ENCODE measurements at regions not wholly inside any gene's neighbourhood (a gene's known extent, or its start where the extent isn't known, plus 50 kb on each side); places are given as distances from the start of the nearest gene placed in this dataset.

GRCh38 chr9:75699017-75699416 lies 191.5 kb upstream of the PCSK5 start:
- Histone ChIP-seq H3K79me2 (replicated peaks; ENCODE audit: insufficient read depth, low read length) (no peaks in the 10 kb centered on the region), H3K4me2 (ENCODE audit: low read length) (no peak overlapping the region), H3K9me3 (ENCODE audit: low read length) (no peaks in the 10 kb centered on the region), H3F3A (ENCODE audit: insufficient read depth, low read length, poor library complexity, severe bottlenecking) (no peaks in the 10 kb centered on the region), H3K4me3 (ENCODE audit: low read length) (no peak overlapping the region), H3K36me3 (ENCODE audit: insufficient read depth, low read length) (no peaks in the 10 kb centered on the region), H2AFZ (ENCODE audit: low read depth, low read length) (no peak overlapping the region), H3K9ac (ENCODE audit: low read length) (no peak overlapping the region), H4K20me1 (ENCODE audit: insufficient read depth) (no peaks in the 10 kb centered on the region), H3K9me2 (ENCODE audit: insufficient read depth, low read length) (no peaks in the 10 kb centered on the region), H3K27ac (ENCODE audit: low read length) (no peak overlapping the region), H3K27me3 (ENCODE audit: insufficient read depth, low read depth, low read length) (no peaks in the 10 kb centered on the region)
- no peak for TF ChIP-seq MXI1 (conservative IDR thresholded peaks at IDR 0.05; ENCODE audit: poor library complexity, severe bottlenecking)
- TF ChIP-seq RAD21 (conservative IDR thresholded peaks at IDR 0.05), result no peak
- TF ChIP-seq, protein P1, sequence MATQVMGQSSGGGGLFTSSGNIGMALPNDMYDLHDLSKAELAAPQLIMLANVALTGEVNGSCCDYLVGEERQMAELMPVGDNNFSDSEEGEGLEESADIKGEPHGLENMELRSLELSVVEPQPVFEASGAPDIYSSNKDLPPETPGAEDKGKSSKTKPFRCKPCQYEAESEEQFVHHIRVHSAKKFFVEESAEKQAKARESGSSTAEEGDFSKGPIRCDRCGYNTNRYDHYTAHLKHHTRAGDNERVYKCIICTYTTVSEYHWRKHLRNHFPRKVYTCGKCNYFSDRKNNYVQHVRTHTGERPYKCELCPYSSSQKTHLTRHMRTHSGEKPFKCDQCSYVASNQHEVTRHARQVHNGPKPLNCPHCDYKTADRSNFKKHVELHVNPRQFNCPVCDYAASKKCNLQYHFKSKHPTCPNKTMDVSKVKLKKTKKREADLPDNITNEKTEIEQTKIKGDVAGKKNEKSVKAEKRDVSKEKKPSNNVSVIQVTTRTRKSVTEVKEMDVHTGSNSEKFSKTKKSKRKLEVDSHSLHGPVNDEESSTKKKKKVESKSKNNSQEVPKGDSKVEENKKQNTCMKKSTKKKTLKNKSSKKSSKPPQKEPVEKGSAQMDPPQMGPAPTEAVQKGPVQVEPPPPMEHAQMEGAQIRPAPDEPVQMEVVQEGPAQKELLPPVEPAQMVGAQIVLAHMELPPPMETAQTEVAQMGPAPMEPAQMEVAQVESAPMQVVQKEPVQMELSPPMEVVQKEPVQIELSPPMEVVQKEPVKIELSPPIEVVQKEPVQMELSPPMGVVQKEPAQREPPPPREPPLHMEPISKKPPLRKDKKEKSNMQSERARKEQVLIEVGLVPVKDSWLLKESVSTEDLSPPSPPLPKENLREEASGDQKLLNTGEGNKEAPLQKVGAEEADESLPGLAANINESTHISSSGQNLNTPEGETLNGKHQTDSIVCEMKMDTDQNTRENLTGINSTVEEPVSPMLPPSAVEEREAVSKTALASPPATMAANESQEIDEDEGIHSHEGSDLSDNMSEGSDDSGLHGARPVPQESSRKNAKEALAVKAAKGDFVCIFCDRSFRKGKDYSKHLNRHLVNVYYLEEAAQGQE (IDR thresholded peaks at IDR 0.05; ENCODE audit: borderline replicate concordance), result no peak
- TF ChIP-seq POLR2AphosphoS5 (IDR thresholded peaks at IDR 0.05), result no peak
- no peak for TF ChIP-seq EP300 (conservative IDR thresholded peaks at IDR 0.05; ENCODE audit: poor library complexity, severe bottlenecking)
- TF ChIP-seq TAF1 (IDR thresholded peaks at IDR 0.05; ENCODE audit: low read depth), result no peak
- no peak for TF ChIP-seq CTCF (IDR thresholded peaks at IDR 0.05; ENCODE audit: poor library complexity, severe bottlenecking)
- no peak for TF ChIP-seq EZH2 (IDR thresholded peaks at IDR 0.05; ENCODE audit: borderline replicate concordance, insufficient read depth, low read length, poor library complexity, severe bottlenecking)
- TF ChIP-seq SMC3 (conservative IDR thresholded peaks at IDR 0.05; ENCODE audit: poor library complexity), result no peak

- Histone ChIP-seq H3K9me3 (ENCODE audit: low read length) (no peaks in the 10 kb centered on the region), H3K36me3 (ENCODE audit: insufficient read depth, low read length) (no peaks in the 10 kb centered on the region), H3K27me3 (ENCODE audit: insufficient read depth, low read depth, low read length) (no peaks in the 10 kb centered on the region), H2AFZ (ENCODE audit: low read depth, low read length) (no peak overlapping the region), H3K4me3 (ENCODE audit: low read length) (no peak overlapping the region), H3K9ac (ENCODE audit: low read length) (no peak overlapping the region), H3K4me2 (ENCODE audit: low read length) (no peak overlapping the region), H3K79me2 (replicated peaks; ENCODE audit: insufficient read depth, low read length) (no peaks in the 10 kb centered on the region), H3K27ac (ENCODE audit: low read length) (no peak overlapping the region), H3K9me2 (ENCODE audit: insufficient read depth, low read length) (no peaks in the 10 kb centered on the region), H4K20me1 (ENCODE audit: insufficient read depth) (no peaks in the 10 kb centered on the region), H3F3A (ENCODE audit: insufficient read depth, low read length, poor library complexity, severe bottlenecking) (no peaks in the 10 kb centered on the region)
- TF ChIP-seq EP300 (conservative IDR thresholded peaks at IDR 0.05; ENCODE audit: poor library complexity, severe bottlenecking) (no peak), RAD21 (conservative IDR thresholded peaks at IDR 0.05) (no peak), POLR2AphosphoS5 (IDR thresholded peaks at IDR 0.05) (no peak), CTCF (IDR thresholded peaks at IDR 0.05; ENCODE audit: poor library complexity, severe bottlenecking) (no peak), EZH2 (IDR thresholded peaks at IDR 0.05; ENCODE audit: borderline replicate concordance, insufficient read depth, low read length, poor library complexity, severe bottlenecking) (no peak), MXI1 (conservative IDR thresholded peaks at IDR 0.05; ENCODE audit: poor library complexity, severe bottlenecking) (no peak), SMC3 (conservative IDR thresholded peaks at IDR 0.05; ENCODE audit: poor library complexity) (no peak), TAF1 (IDR thresholded peaks at IDR 0.05; ENCODE audit: low read depth) (no peak)
- TF ChIP-seq, protein P1 (IDR thresholded peaks at IDR 0.05; ENCODE audit: borderline replicate concordance), result no peak
Measured at GRCh38 chr9:75699625-75700251, 190.7 kb upstream of the PCSK5 start.
